Motor neuron (in vitro differentiated cells): ENCODE measurements at regions not wholly inside any gene's neighbourhood (a gene's known extent, or its start where the extent isn't known, plus 50 kb on each side); places are given as distances from the start of the nearest gene placed in this dataset.
"Not testable (repeated sequence)": the region's sequence is repeated elsewhere in the genome, so short reads cannot be mapped to it uniquely, and the experiment has no call there.

Source experiments
- ATAC-seq, 8 experiments: fragments of 200-7000 bp; cut with Tn5 transposase; replicated peaks in 6 of 8; 2 replicates each; pipeline ENCODE4 v1.8.0; 2021; ENCODE audit warnings: mild to moderate bottlenecking in 8 of 8, moderate library complexity in 8 of 8
- H3K27ac ChIP-seq, 2 donors: fragments of 250-450 bp; sonication (Bioruptor Pico); 2 replicates each; pipeline ENCODE4 v1.9.0; 2021; ENCODE audit warnings: antibody characterized with exemption in 2 of 2, mild to moderate bottlenecking in 2 of 2, moderate library complexity in 1 of 2
- H3K4me1 ChIP-seq, 2 donors: fragments of 250-450 bp; sonication (Bioruptor Pico); replicated peaks in 1 of 2; 2 replicates each; pipeline ENCODE4 v1.6.1; 2021; ENCODE audit warnings: antibody characterized with exemption in 2 of 2, mild to moderate bottlenecking in 2 of 2, moderate library complexity in 1 of 2
- H3K4me3 ChIP-seq, 5 donors: fragments of 250-450 bp; sonication (Bioruptor Pico); 2 replicates each; pipeline ENCODE4 v1.9.0; 2021; ENCODE audit warnings: antibody characterized with exemption in 5 of 5, mild to moderate bottlenecking in 5 of 5, moderate library complexity in 4 of 5
- WGBS, 10 experiments: fragments of 450-650 bp; shearing (Covaris generic); methylation state at CpG; one replicate each; pipeline ENCODE4 v1.0.0; 2022; 5-methylcytosine and 5-hydroxymethylcytosine counted together
- in situ Hi-C, 9 experiments: fragments of 400-800 bp; cut with MboI; loops; one replicate each; pipeline ENCODE4 v1.15.0; 2021; ENCODE audit warnings: low sequenced_read_pairs in 9 of 9, low pct_unique_long_range_greater_than_20kb in 2 of 9; ENCODE audit not compliant: unreplicated experiment in 9 of 9

DNA sequence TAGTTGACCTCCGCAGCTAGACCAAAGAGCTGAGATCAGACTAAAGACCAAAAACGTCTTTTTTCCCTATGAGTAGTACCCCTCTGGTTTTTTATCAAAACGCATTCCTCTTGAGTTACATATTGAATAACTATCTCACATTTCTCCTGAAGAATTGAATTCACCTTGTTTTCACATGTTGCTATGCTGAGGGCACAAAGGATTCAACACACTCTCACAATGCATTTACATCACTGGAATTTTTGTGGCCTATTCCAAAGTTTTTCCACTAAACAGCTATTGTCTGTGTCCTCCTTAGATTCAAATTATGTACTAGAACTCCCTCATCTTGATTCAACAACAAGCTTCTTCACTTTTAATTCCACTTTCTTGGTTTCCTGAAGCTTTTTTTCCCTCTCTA lies 112.5 kb downstream of the RSL24D1 start:
- Histone ChIP-seq H3K4me1 (no peaks in the 10 kb centered on the region), H3K27ac (no peak overlapping the region), H3K4me3 (no peak overlapping the region)
- WGBS, 10 experiments: 0 to 100% (median 51%) methylated on average over 1 to 3 of the region's 3 CpGs
- in situ Hi-C loops: loop anchor here in 1 of 9 experiments (10.0 kb wide), 1 partner anchor 59 kb away; no protein-coding TSS in a partner anchor
- ATAC-seq: no peak

DNA sequence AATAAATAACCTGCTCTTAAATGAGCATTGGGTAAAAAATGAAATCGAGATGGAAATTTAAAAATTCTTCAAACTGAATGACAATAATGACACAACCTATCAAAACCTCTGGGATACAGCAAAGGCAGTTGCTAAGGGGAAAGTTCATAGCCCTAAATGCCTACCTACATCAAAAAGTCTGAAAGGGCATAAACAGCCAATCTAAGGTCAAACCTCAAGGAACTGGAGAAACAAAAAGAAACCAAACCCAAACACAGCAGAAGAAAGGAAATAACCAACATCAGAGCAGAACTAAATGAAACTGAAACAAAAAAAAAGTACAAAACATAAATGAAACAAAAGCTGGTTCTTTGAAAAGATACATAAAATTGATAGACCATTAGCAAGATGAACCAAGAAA lies 119.7 kb downstream of the RSL24D1 start:
- ATAC-seq: not testable (repeated sequence)

DNA sequence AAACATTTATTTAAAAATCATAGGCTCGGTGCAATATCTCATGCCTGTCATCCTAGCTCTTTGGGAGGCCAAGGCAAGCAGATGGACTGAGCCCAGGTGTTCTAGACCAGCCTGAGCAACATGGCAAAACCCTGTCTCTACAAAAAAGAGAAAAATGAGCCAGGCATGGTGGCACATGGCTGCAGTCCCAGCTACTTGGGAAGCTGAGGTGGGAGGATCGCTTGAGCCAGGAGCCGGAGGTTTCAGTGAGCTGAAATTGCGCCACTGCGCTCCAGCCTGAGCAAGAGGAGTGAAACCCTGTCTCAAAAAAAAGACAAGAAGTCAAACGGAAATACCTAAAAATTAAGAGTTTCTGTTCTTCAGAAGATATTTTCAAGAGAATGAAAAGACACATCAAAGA lies 122.3 kb downstream of the RSL24D1 start:
- WGBS, 10 experiments: 0 to 100% (median 72%) methylated on average over 1 to 6 of the region's 6 CpGs

More for the DNA sequence above, 119.7 kb downstream of the RSL24D1 start:
- H3K4me1 ChIP-seq, H3K4me3 ChIP-seq, H3K27ac ChIP-seq, in situ Hi-C loops: not testable (repeated sequence)
- 0 to 100% (median 54%) methylated on average over 1 of the region's 1 CpG for WGBS, 10 experiments

DNA sequence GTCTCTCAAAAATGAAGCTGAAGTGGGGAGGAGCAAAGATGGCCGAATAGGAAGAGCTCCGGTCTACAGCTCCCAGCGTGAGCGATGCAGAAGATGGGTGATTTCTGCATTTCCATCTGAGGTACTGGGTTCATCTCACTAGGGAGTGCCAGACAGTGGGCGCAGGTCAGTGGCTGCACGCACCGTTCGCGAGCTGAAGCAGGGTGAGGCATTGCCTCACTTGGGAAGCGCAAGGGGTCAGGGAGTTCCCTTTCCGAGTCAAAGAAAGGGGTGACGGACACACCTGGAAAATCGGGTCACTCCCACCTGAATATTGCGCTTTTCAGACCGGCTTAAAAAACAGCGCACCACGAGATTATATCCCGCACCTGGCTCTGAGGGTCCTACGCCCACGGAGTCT lies 132.8 kb downstream of the RSL24D1 start:
- H3K4me1 ChIP-seq, H3K27ac ChIP-seq, H3K4me3 ChIP-seq, ATAC-seq, in situ Hi-C loops: not testable (repeated sequence)
- 15 to 100% (median 33%) methylated on average over 1 to 2 of the region's 20 CpGs; no CpG with 5 or more reads in 5 of the 10 experiments for WGBS, 10 experiments

More for the DNA sequence above, 122.3 kb downstream of the RSL24D1 start:
- no peak for ATAC-seq
- no peak overlapping the region for H3K27ac ChIP-seq
- in situ Hi-C loops: no loop called here
- no peaks in the 10 kb centered on the region for H3K4me1 ChIP-seq
- no peak overlapping the region for H3K4me3 ChIP-seq

DNA sequence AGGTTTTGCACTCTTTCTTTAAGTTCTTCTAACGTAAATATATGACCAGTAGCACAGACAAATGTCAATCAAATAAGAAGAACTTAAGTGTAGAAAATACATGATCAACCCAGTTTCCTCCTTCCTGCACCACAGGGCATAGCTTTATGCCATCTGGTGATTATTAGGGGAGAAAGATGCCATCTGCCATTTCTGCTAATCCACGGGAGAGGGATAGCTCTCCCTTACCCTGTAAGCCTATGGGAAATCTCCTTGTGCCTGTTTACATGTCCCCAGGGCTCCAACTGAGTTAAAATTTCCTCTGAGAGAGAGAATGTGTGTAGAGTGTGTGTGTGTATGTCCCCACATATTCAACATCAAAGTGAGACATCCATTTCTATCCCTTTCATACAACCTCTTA lies 135.9 kb downstream of the RSL24D1 start:
- Histone ChIP-seq H3K27ac (no peak overlapping the region), H3K4me1 (no peaks in the 10 kb centered on the region), H3K4me3 (no peak overlapping the region)
- ATAC-seq: no peak
- WGBS, 10 experiments: 0 to 80% (median 58%) methylated on average over 1 to 2 of the region's 2 CpGs; no CpG with 5 or more reads in 3 of the 10 experiments
- in situ Hi-C loops: no loop called here

DNA sequence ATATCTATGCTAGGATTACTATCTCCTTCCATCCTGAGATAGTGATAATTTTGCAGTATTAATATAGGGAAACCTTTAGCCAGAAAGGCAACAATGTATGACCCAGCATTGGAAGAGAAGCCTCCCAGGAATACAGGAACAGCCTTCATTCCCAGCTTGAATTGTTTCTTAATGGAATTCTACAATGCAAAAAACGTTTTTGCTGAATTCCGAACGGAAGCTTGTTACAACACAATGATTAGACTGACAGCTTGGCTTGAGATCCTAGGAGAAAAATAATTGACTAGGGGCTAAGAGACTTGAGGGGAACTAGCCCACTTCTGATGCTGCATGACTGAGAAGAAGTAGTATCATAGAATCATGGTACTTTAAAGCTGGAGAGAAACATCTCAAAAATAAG lies 140.2 kb downstream of the RSL24D1 start:
- WGBS, 10 experiments: 0 to 77% (median 21%) methylated on average over 1 to 3 of the region's 3 CpGs; no CpG with 5 or more reads in 2 of the 10 experiments
- no peak overlapping the region for H3K27ac ChIP-seq

DNA sequence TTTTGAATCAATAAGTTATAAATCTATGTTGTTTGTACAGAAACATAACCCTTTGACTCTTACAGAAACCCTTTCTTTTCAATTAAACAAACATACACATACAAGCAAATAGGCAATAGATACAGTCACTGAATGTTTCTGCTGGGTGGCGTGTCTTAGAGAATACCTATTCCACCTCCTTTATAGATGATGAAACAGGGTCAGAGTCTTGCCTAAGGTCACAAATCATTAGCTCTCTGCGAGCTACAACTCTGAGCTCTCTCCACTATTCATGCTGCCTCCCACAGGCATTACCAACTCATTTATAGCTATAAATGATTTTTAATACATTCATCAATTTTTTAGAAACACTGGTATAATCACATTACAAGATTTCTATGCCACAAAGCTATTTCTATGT lies 152.6 kb downstream of the RSL24D1 start:
- H3K4me3 ChIP-seq: no peak overlapping the region
- ATAC-seq: peak in 4 of 8 experiments; percentile 55 to 96 (median 78)
- peak overlapping the region; percentile 9 to 53 for H3K27ac ChIP-seq
- WGBS, 10 experiments: 0 to 86% (median 22%) methylated on average over 1 to 2 of the region's 2 CpGs; no CpG with 5 or more reads in 2 of the 10 experiments
- in situ Hi-C loops: no loop called here
- H3K4me1 ChIP-seq: peaks cover 0 to 10% of the 10 kb centered on the region in 2 donors

More for the DNA sequence above, 140.2 kb downstream of the RSL24D1 start:
- in situ Hi-C loops: no loop called here
- no peak for ATAC-seq
- Histone ChIP-seq H3K4me3 (no peak overlapping the region), H3K4me1 (no peaks in the 10 kb centered on the region)

DNA sequence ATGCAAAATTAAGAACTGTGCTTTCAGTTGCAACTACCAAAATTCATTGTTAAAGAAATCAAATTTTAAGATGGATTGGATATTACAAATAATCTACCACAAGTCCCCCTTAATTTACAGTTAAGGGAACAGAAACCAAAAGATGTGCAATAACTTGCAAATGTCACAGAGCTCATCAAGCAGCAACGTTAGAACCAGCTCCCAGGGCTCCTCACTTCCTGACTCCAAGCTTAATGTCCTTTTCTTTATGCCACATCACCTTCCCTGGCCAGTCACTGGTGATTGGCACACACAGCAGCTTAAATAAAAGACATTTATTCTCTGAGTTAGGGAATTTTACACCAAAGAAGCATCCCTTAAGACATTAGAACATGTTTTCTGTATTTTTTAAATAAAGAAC lies 159.7 kb downstream of the RSL24D1 start:
- WGBS, 10 experiments: 0 to 33% (median 0%) methylated on average over 1 of the region's 1 CpG; no CpG with 5 or more reads in 3 of the 10 experiments
- ATAC-seq: no peak
- in situ Hi-C loops: no loop called here

DNA sequence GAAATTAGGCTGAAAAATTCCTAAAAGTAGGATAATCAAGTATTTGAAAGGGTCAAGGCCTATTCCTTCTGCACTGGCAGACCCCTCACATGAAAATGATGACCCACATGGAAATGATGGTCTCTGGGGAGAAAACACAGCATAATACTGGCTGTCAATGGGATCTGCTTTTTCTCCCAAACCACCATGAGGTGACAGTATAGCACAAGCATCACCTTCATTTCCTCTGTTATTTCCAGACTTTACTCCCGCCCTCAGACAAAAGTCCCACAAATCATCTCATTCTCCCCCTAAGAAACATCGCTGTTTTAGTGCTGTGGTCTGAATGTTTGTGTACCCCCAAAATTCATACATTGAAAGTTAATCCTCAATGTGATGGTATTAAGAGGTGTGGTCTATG lies 161.0 kb downstream of the RSL24D1 start:
- H3K4me1 ChIP-seq: no peaks in the 10 kb centered on the region
- H3K4me3 ChIP-seq: no peak overlapping the region
- no peak for ATAC-seq
- in situ Hi-C loops: no loop called here
- no peak overlapping the region for H3K27ac ChIP-seq
- WGBS, 10 experiments: 0 to 100% (median 62%) methylated on average over 1 to 2 of the region's 2 CpGs; no CpG with 5 or more reads in 3 of the 10 experiments

More for the DNA sequence above, 159.7 kb downstream of the RSL24D1 start:
- Histone ChIP-seq H3K4me1 (no peaks in the 10 kb centered on the region), H3K4me3 (no peak overlapping the region), H3K27ac (no peak overlapping the region)

DNA sequence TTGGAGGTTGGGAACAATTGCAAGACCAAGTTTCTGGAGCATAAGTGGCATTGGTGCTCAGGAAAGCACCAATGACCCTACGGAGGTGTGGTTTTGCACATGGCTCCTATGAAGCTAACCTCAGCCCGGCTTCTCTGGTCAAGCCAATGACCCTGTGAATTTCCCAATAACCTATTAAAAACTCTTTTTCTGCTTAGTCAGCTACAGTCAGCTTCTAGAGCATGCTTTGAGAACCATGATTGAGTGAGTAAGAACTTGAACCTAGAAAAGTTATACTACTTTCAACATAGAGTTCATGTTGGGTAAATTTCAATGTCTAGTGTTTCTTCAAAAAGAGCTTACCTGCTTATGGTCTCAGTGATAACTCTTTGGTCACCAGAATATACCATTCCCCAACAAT lies 163.2 kb downstream of the RSL24D1 start:
- in situ Hi-C loops: no loop called here
- no peak for ATAC-seq
- Histone ChIP-seq H3K4me3 (no peak overlapping the region), H3K27ac (no peak overlapping the region), H3K4me1 (no peaks in the 10 kb centered on the region)
- WGBS, 10 experiments: 30 to 83% (median 69%) methylated on average over 1 to 2 of the region's 2 CpGs; no CpG with 5 or more reads in 5 of the 10 experiments

DNA sequence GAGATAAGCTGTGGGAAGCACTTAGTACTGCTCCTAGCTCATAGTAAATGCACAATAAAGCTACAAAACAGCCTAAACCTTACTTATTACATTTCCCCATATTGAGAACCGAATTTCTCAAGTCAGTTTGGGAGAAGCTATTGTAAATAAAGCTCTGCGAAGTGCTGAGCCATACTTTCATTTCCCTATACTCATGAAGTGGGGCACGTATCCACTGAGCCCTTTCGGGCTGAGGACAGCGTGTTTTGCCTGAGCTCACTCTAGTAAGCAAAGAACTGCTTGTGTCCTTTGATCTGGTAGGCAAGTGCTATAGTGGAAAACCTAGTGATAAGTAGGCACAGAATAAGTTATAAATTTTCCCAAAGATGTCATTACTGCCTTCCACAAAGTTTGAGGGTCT lies 165.0 kb downstream of the RSL24D1 start:
- no peak for ATAC-seq
- in situ Hi-C loops: no loop called here
- 3 to 100% (median 61%) methylated on average over 1 to 5 of the region's 5 CpGs; no CpG with 5 or more reads in 1 of the 10 experiments for WGBS, 10 experiments
- Histone ChIP-seq H3K4me3 (no peak overlapping the region), H3K27ac (no peak overlapping the region), H3K4me1 (no peaks in the 10 kb centered on the region)

DNA sequence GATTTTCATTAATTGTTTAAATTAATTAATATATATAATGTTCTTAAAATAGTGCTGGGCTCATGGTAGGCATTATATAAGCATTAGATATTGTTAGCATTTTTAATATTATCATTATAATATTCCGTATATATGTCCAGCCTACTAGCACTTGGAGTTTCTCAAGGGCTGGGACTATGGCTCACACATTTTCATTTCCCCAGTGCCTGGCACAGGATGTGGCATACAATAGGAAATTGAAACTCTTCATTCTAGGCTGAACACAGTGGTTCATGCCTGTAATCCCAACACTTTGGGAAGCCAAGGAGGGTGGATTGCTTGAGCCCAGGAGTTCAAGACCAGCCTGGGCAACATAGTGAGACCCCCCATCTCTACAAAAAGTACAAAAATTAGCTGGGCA lies 170.4 kb downstream of the RSL24D1 start:
- Histone ChIP-seq H3K27ac (no peak overlapping the region), H3K4me3 (no peak overlapping the region), H3K4me1 (peaks cover 0 to 3% of the 10 kb centered on the region in 2 donors)
- in situ Hi-C loops: loop anchor here in 1 of 9 experiments (10.0 kb wide), 1 partner anchor 58 kb away; no protein-coding TSS in a partner anchor
- 0 to 100% (median 100%) methylated on average over 1 of the region's 1 CpG; no CpG with 5 or more reads in 3 of the 10 experiments for WGBS, 10 experiments
- ATAC-seq: no peak

DNA sequence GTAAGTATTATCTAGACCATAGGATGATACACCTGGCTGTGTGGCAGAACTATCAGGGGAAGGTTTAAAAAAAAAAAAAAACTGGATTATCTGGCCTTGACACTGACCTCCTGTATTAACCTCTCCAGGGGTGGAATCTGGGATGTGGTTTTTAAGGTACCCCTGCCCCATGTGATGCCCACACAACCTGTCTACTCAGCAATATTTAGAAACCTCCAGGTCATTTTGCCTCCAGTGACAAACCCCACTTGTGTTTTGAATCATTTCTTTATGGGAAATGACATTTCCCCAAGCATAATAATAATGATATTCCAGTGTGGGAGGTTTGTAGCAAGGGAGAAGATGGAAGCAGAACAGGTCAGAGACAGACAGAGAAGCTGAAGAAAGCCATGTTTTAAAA lies 179.1 kb downstream of the RSL24D1 start:
- ATAC-seq: no peak
- Histone ChIP-seq H3K27ac (no peak overlapping the region), H3K4me3 (no peak overlapping the region), H3K4me1 (peaks cover 0 to 5% of the 10 kb centered on the region in 2 donors)
- in situ Hi-C loops: no loop called here

DNA sequence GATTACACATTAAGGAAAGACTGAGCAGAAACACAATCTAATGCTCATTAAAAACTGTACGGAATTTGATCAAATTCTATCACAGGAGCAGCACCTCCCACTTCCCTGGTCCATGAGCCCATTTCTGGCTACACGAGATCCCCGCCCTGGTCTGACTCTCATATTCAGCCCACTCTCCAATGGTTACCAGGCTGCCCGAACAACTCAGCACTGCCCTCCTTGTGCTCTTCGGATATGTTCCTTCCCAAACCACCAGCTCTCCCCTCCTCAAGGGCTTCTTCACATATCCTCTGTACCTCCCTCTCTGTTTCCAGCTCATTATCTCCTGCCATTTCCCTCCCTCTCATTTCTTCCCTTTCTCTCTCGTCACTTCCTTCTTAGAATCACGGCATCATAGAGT lies 180.5 kb downstream of the RSL24D1 start:
- no peak for ATAC-seq
- Histone ChIP-seq H3K4me3 (no peak overlapping the region), H3K4me1 (peaks cover 0 to 5% of the 10 kb centered on the region in 2 donors), H3K27ac (no peak overlapping the region)
- WGBS, 10 experiments: 5 to 100% (median 75%) methylated on average over 2 to 7 of the region's 7 CpGs
- in situ Hi-C loops: no loop called here
